Tibial artery (tissue), 4 donors: ENCODE measurements at regions not wholly inside any gene's neighbourhood (a gene's known extent, or its start where the extent isn't known, plus 50 kb on each side); places are given as distances from the start of the nearest gene placed in this dataset.

Source experiments
- DNase-seq, 2 donors: peaks; one replicate each; pipeline ENCODE4 v3.0.0-alpha.2; 2019
- H3K27ac ChIP-seq, 2 donors: fragments of 200-600 bp; sonication (generic) in 1 of 2; 1 replicate in 1 of 2; 2 replicates in 1 of 2; pipeline ENCODE4 v1.5.1; 2018 to 2019; ENCODE audit warnings: mild to moderate bottlenecking in 1 of 2
- H3K27me3 ChIP-seq, 2 donors: fragments of 200-600 bp; sonication (generic) in 1 of 2; one replicate each; pipeline versions ENCODE4 v1.5.1 to v1.6.0; 2016 to 2019
- H3K36me3 ChIP-seq, 3 donors: fragments of 200-600 bp; sonication (generic) in 2 of 3; one replicate each; pipeline ENCODE4 v1.5.1; 2016 to 2019; ENCODE audit warnings: mild to moderate bottlenecking in 2 of 3
- H3K4me1 ChIP-seq, 4 donors: fragments of 200-600 bp; sonication (generic) in 2 of 4; 1 replicate in 3 of 4; 2 replicates in 1 of 4; pipeline ENCODE4 v1.5.1; 2016 to 2019
- H3K4me3 ChIP-seq, 2 donors: fragments of 200-600 bp; sonication (generic) in 1 of 2; 1 replicate in 1 of 2; 2 replicates in 1 of 2; pipeline ENCODE4 v1.5.1; 2018 to 2019; ENCODE audit warnings: mild to moderate bottlenecking in 2 of 2
- H3K9me3 ChIP-seq, 3 donors: fragments of 200-600 bp; sonication (generic) in 1 of 3; one replicate each; pipeline ENCODE4 v1.5.1; 2016 to 2019
- intact Hi-C: fragments of 100-400 bp; cut with DNase I; formaldehyde crosslinking; loops from one replicate; pipeline ENCODE4 v1.15.0; 2023; ENCODE audit warnings: low total_unique reads
- TF ChIP-seq, protein P1 (sequence below), 2 experiments: fragments of 200-600 bp in 1 of 2; fragments of 450-650 bp in 1 of 2; IDR thresholded peaks; one replicate each; pipeline ENCODE4 v1.5.1; 2017 to 2019; ENCODE audit warnings: antibody characterized with exemption in 2 of 2, mild to moderate bottlenecking in 1 of 2, moderate library complexity in 1 of 2

DNA sequence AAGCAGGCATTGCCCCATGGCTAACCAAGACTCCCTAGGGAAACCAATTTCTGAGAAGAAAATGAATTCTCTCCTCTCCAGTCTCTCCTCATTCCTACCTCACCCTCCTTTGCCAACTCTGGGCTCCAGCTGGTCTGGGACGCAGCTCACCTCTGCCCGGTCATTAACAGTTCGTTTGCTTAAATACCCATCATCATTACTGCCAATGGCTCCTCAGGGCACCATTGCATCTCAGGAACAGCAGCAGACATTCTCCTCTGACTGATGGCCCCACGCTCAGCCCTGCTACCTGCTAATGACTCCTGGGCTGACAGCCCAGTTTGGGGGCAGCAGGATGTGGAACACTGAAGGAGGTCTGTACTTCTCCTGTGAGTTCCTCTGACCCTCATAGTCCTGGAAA lies 462.0 kb downstream of the INSC start:
- Histone ChIP-seq H3K36me3 (no peaks in the 10 kb centered on the region), H3K4me1 (no peaks in the 10 kb centered on the region), H3K27me3 (no peaks in the 10 kb centered on the region), H3K4me3 (no peak overlapping the region), H3K9me3 (no peaks in the 10 kb centered on the region), H3K27ac (no peak overlapping the region)
- intact Hi-C loops = no loop called here
- DNase-seq = no peak
- TF ChIP-seq, protein P1, sequence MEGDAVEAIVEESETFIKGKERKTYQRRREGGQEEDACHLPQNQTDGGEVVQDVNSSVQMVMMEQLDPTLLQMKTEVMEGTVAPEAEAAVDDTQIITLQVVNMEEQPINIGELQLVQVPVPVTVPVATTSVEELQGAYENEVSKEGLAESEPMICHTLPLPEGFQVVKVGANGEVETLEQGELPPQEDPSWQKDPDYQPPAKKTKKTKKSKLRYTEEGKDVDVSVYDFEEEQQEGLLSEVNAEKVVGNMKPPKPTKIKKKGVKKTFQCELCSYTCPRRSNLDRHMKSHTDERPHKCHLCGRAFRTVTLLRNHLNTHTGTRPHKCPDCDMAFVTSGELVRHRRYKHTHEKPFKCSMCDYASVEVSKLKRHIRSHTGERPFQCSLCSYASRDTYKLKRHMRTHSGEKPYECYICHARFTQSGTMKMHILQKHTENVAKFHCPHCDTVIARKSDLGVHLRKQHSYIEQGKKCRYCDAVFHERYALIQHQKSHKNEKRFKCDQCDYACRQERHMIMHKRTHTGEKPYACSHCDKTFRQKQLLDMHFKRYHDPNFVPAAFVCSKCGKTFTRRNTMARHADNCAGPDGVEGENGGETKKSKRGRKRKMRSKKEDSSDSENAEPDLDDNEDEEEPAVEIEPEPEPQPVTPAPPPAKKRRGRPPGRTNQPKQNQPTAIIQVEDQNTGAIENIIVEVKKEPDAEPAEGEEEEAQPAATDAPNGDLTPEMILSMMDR (IDR thresholded peaks at IDR 0.05) = no peak

DNA sequence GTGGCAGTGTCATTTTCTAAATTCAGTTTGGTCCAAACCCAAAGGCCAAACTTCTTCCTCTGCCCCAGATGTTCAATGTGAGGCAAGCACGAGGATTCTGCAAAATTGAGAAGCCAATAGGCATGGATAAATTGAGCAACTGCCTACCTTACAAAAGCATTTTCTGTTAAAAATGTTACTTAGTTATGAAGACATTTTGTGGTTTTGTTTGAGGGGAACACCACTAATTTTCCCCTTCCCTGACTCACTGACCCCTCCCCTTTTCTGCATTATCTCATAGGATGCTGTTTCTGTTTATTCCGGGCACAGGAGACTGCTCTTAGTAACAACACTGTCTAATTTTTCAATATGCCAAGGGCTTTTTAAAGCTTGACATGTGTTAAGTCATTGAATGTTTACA lies 462.8 kb downstream of the INSC start:
- intact Hi-C loops = no loop called here
- Histone ChIP-seq H3K36me3 (no peaks in the 10 kb centered on the region), H3K4me3 (no peak overlapping the region), H3K27me3 (no peaks in the 10 kb centered on the region), H3K9me3 (no peaks in the 10 kb centered on the region), H3K4me1 (no peaks in the 10 kb centered on the region), H3K27ac (no peak overlapping the region)
- no peak for DNase-seq
- TF ChIP-seq, protein P1 (IDR thresholded peaks at IDR 0.05) = no peak

DNA sequence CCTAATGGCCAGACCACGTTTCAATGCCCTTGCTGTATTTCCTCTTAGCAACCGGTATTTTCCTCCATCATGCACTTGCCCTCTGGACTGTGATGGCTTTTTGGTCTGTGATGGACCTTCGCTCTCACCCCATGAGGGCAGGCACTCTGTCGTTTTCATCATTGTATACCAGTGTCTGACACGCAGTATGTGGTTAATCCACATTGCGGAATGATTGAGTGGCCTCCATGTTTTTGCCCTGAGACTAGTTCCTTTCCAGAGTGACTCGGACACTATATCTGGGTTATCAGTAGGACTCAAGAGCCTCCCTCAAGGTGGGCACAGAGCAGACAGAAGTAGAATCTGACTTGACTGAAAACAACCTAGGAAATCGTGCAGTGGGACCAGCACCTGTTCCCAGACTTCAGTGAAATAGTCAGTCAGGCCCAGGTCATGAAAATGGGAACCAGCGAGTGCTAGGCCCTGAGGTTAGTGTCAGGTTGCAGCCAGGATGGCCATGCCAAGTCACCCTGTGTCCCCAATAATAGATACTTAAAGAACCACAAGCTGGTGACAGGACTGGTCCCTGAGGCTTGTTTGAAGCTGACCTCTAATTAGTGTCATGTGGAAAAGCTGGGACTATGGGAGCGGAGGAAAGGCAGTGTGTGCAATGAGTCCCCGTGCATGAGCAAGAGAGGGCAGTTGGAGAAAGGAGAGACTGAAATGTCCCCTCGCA lies 464.7 kb downstream of the INSC start:
- Histone ChIP-seq H3K4me3 (no peak overlapping the region), H3K27ac (no peak overlapping the region), H3K9me3 (no peaks in the 10 kb centered on the region), H3K4me1 (no peaks in the 10 kb centered on the region), H3K36me3 (no peaks in the 10 kb centered on the region), H3K27me3 (no peaks in the 10 kb centered on the region)
- intact Hi-C loops = no loop called here
- TF ChIP-seq, protein P1 (IDR thresholded peaks at IDR 0.05) = no peak
- DNase-seq = no peak

DNA sequence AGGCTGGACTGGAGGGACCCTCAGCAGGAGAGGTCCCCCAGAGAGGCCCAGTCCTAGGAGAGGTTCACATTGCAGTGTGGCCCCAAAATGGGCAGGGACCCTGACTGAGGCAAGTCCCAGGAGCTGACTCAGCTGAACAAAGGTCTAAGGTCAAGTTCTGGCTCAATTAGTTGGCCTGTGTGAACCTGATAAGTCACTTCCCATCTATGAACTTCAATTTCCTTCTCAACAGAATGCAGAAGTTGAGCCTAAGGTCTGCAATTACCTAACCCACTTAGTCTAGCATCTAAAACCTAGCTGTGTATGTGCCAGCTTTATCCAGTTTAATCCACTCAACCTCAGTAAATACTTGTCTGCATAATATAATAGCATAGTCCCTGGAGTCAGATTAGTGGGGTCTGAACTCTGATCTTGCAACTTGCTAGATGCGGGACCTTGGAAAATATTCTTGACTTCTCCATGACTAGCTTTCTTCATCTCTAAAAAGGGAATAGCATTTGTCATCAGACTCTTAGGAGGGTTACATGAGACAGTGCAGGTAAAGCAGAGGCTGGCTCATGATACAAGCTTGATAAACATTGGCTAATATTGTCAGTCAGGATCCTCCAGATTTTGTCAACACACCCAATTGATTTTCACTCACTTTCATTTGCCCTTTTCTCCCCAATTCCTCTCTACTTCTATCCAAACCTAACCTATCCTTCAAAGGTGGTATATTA lies 465.5 kb downstream of the INSC start:
- intact Hi-C loops = no loop called here
- H3K9me3 ChIP-seq = no peaks in the 10 kb centered on the region
- no peak overlapping the region for H3K4me3 ChIP-seq
- no peak for DNase-seq
- no peaks in the 10 kb centered on the region for H3K36me3 ChIP-seq
- TF ChIP-seq, protein P1 (IDR thresholded peaks at IDR 0.05) = no peak
- no peak overlapping the region for H3K27ac ChIP-seq
- no peaks in the 10 kb centered on the region for H3K4me1 ChIP-seq
- H3K27me3 ChIP-seq = no peaks in the 10 kb centered on the region

DNA sequence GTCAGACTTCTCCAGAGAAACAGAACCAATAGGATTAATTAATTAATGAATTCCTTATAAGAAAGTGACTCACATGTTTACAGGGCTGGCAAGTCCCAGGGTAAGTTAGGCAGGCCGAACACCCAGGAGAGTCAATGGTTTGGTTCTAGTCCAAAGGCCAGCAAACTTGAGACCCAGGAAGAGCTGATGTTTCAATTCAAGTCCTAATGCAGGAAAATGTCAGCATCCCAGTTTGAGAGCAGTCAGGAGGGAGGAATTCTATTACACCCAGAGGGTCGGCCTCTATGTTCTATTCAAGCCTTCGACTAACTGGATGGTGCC lies 466.0 kb downstream of the INSC start:
- no peak for DNase-seq
- Histone ChIP-seq H3K4me3 (no peak overlapping the region), H3K9me3 (no peaks in the 10 kb centered on the region), H3K4me1 (no peaks in the 10 kb centered on the region), H3K36me3 (no peaks in the 10 kb centered on the region), H3K27me3 (no peaks in the 10 kb centered on the region), H3K27ac (no peak overlapping the region)
- TF ChIP-seq, protein P1 (IDR thresholded peaks at IDR 0.05) = no peak
- intact Hi-C loops = no loop called here
